OCI-LY7 (cell line): ENCODE measurements at regions not wholly inside any gene's neighbourhood (a gene's known extent, or its start where the extent isn't known, plus 50 kb on each side); places are given as distances from the start of the nearest gene placed in this dataset.

Experiments used
- BruUV-seq: library from RNA; stranded (reverse); fragments of 400-500 nt; replicated peaks from 2 replicates; lab custom pipeline; 2021; lab: Mats Ljungman, UMichigan
- CTCF ChIA-PET: fragments of 300-600 bp; sonication (Branson Sonifier 250); formaldehyde crosslinking; loops from one replicate; lab custom pipeline; 2022; ENCODE audit warnings: antibody characterized with exemption; ENCODE audit not compliant: unreplicated experiment; lab: Charles Lee
- POLR2A ChIA-PET: fragments of 300-600 bp; sonication (Branson Sonifier 250); formaldehyde crosslinking; loops from one replicate; lab custom pipeline; 2022; ENCODE audit warnings: antibody characterized with exemption; lab: Charles Lee
- DNase-seq: peaks from one replicate; pipeline ENCODE4 v3.0.0-alpha.2; 2015; ENCODE audit warnings: low spot score
- H2AFZ ChIP-seq: fragments of 200-600 bp; sonication (generic), shearing (Covaris generic); 2 replicates; pipeline ENCODE4 v1.6.1; 2014; ENCODE audit warnings: mild to moderate bottlenecking, antibody characterized with exemption, low read length, moderate library complexity
- H3K27ac ChIP-seq: fragments of 200-600 bp; sonication (generic); 2 replicates; pipeline ENCODE4 v1.5.1; 2014; ENCODE audit warnings: mixed run types, low read depth, mild to moderate bottlenecking, moderate library complexity, low read length, inconsistent platforms; ENCODE audit not compliant: poor library complexity, severe bottlenecking
- H3K36me3 ChIP-seq: fragments of 200-600 bp; sonication (generic); 2 replicates; pipeline ENCODE4 v1.6.1; 2014; ENCODE audit warnings: mild to moderate bottlenecking, antibody characterized with exemption, low read length, moderate library complexity, mixed read lengths; ENCODE audit not compliant: insufficient read depth
- H3K4me1 ChIP-seq: fragments of 200-600 bp; sonication (generic); 2 replicates; pipeline ENCODE4 v1.5.1; 2014; ENCODE audit warnings: mild to moderate bottlenecking, low read length; ENCODE audit not compliant: insufficient read depth, poor library complexity, severe bottlenecking
- H3K4me2 ChIP-seq: fragments of 200-600 bp; sonication (generic); 2 replicates; pipeline ENCODE4 v1.6.1; 2014; ENCODE audit warnings: mild to moderate bottlenecking, low read length
- H3K4me3 ChIP-seq: fragments of 200-600 bp; sonication (generic); 2 replicates; pipeline ENCODE4 v1.5.1; 2014; ENCODE audit warnings: mild to moderate bottlenecking, low read depth, low read length; ENCODE audit not compliant: poor library complexity, severe bottlenecking
- H3K79me2 ChIP-seq: fragments of 200-600 bp; sonication (generic); 2 replicates; pipeline ENCODE4 v1.6.1; 2016; ENCODE audit warnings: low read depth, mild to moderate bottlenecking, low read length, moderate library complexity, mixed read lengths; ENCODE audit not compliant: insufficient read depth
- H3K9me2 ChIP-seq: fragments of 200-600 bp; sonication (generic); 2 replicates; pipeline ENCODE4 v1.6.1; 2016; ENCODE audit warnings: mild to moderate bottlenecking, low read length, mixed read lengths; ENCODE audit not compliant: insufficient read depth
- H3K9me3 ChIP-seq: fragments of 200-600 bp; sonication (generic); 2 replicates; pipeline ENCODE4 v1.6.1; 2014; ENCODE audit warnings: mild to moderate bottlenecking, mixed run types, low read length, mixed read lengths
- H4K20me1 ChIP-seq: fragments of 200-600 bp; sonication (generic); 2 replicates; pipeline ENCODE4 v1.6.1; 2014; ENCODE audit warnings: mild to moderate bottlenecking, antibody characterized with exemption, low read length, moderate library complexity, mixed read lengths; ENCODE audit not compliant: insufficient read depth
- EZH2phosphoT487 ChIP-seq: fragments of 200-600 bp; sonication (generic); IDR thresholded peaks from 2 replicates; pipeline ENCODE4 v1.6.1; 2018; ENCODE audit warnings: low read depth, borderline replicate concordance, mild to moderate bottlenecking, mixed run types, antibody characterized with exemption, low read length, moderate library complexity, mixed read lengths
- intact Hi-C: fragments of 100-400 bp; cut with micrococcal nuclease; formaldehyde crosslinking; loops from one replicate; pipeline ENCODE4 v1.10.0; 2022; ENCODE audit not compliant: unreplicated experiment
- TF ChIP-seq, protein P1 (sequence below): fragments of 200-600 bp; sonication (generic); conservative IDR thresholded peaks from 2 replicates; pipeline ENCODE4 v1.5.1; 2014; ENCODE audit warnings: mild to moderate bottlenecking, antibody characterized with exemption, low read length, moderate library complexity, mixed read lengths

- TF ChIP-seq, protein P1, sequence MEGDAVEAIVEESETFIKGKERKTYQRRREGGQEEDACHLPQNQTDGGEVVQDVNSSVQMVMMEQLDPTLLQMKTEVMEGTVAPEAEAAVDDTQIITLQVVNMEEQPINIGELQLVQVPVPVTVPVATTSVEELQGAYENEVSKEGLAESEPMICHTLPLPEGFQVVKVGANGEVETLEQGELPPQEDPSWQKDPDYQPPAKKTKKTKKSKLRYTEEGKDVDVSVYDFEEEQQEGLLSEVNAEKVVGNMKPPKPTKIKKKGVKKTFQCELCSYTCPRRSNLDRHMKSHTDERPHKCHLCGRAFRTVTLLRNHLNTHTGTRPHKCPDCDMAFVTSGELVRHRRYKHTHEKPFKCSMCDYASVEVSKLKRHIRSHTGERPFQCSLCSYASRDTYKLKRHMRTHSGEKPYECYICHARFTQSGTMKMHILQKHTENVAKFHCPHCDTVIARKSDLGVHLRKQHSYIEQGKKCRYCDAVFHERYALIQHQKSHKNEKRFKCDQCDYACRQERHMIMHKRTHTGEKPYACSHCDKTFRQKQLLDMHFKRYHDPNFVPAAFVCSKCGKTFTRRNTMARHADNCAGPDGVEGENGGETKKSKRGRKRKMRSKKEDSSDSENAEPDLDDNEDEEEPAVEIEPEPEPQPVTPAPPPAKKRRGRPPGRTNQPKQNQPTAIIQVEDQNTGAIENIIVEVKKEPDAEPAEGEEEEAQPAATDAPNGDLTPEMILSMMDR, result no peak
- TF ChIP-seq EZH2phosphoT487, result no peak
- intact Hi-C loops, result no loop called here
These were observed 95.5 kb upstream of the PRR23E start for GRCh38 chr3:127097481-127097880.

GRCh38 chr3:127099982-127100381, 92.9 kb upstream of the PRR23E start:
- Histone ChIP-seq H4K20me1 (no peaks in the 10 kb centered on the region), H3K9me3 (no peaks in the 10 kb centered on the region), H3K4me3 (no peak overlapping the region), H3K36me3 (no peaks in the 10 kb centered on the region), H3K9me2 (no peaks in the 10 kb centered on the region), H3K27ac (no peak overlapping the region), H3K4me1 (no peaks in the 10 kb centered on the region), H3K4me2 (no peak overlapping the region), H3K79me2 (no peaks in the 10 kb centered on the region), H2AFZ (no peak overlapping the region)
- TF ChIP-seq, protein P1, result no peak
- TF ChIP-seq EZH2phosphoT487, result no peak
- intact Hi-C loops, result no loop called here
- DNase-seq, result no peak
- ChIA-PET POLR2A (no interaction called here), CTCF (no interaction called here)
- no TSS peak for BruUV-seq

More at GRCh38 chr3:127097481-127097880, 95.5 kb upstream of the PRR23E start:
- Histone ChIP-seq H4K20me1 (no peaks in the 10 kb centered on the region), H3K36me3 (no peaks in the 10 kb centered on the region), H3K4me1 (no peaks in the 10 kb centered on the region), H3K9me3 (no peaks in the 10 kb centered on the region), H3K4me3 (no peak overlapping the region), H3K79me2 (no peaks in the 10 kb centered on the region), H2AFZ (no peak overlapping the region), H3K27ac (no peak overlapping the region), H3K4me2 (no peak overlapping the region), H3K9me2 (no peaks in the 10 kb centered on the region)
- no TSS peak for BruUV-seq
- no peak for DNase-seq
- CTCF ChIA-PET, result no interaction called here
- POLR2A ChIA-PET, result no interaction called here

DNA sequence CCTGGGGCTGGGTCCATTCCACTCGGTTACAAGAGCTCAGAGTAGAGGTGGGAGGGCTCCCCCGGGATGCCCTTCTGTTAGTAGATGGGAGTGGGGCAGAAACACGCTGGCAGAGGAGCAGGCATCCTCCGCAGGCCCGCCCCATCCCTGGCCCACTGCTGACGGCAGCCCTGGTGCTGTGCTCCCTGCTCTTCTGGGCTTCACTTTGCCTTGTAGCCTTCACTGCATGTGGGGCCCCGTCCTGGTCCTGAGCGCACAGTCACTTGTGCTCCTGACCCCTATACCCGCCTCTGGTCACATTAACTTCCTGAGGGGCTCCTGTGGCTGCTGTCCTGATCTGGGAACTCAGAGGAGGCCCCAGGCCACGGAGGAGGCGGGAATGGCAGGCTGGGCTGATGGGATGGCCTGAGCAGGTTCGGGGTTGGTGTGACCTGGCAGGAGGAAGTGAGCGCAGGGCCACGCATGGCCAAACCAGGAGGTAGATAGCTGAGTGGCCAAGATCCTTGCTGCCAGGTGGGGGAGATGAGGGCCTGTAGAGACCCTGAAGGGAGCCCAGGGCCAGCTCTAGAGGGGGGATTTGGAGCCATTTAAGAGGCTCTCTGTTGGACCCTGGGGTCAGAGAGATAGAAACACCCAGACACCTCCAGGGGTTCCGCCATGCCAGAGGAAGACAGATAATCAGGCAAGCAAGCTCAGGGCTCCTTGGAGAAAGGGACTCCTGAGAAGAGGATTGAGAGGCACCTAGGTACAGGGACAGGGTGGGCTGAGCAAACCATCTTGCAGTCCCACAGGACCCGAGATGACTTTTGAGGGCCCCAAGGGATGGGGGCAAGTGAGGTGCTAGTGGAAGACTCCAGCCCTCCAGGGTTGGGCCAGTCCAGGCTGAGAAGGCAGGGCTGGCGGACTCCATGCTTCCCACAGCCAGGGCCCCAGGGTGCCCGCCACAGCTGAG, 92.2 kb upstream of the PRR23E start:
- H3K27ac ChIP-seq, result no peak overlapping the region
- CTCF ChIA-PET, result no interaction called here
- intact Hi-C loops, result no loop called here
- no peaks in the 10 kb centered on the region for H3K79me2 ChIP-seq
- H3K4me3 ChIP-seq, result no peak overlapping the region
- no peaks in the 10 kb centered on the region for H4K20me1 ChIP-seq
- no peaks in the 10 kb centered on the region for H3K9me3 ChIP-seq
- no peaks in the 10 kb centered on the region for H3K9me2 ChIP-seq
- POLR2A ChIA-PET, result no interaction called here
- H3K4me1 ChIP-seq, result no peaks in the 10 kb centered on the region
- no peak for DNase-seq
- no peak overlapping the region for H3K4me2 ChIP-seq
- BruUV-seq, result no TSS peak
- no peaks in the 10 kb centered on the region for H3K36me3 ChIP-seq
- H2AFZ ChIP-seq, result no peak overlapping the region
- TF ChIP-seq, protein P1, result no peak
- TF ChIP-seq EZH2phosphoT487, result no peak
